Upper lobe of left lung (tissue), 4 donors: ENCODE measurements at regions not wholly inside any gene's neighbourhood (a gene's known extent, or its start where the extent isn't known, plus 50 kb on each side); places are given as distances from the start of the nearest gene placed in this dataset.

ENCODE experiments used
- EP300 ChIP-seq, 4 donors: sonication (generic); formaldehyde crosslinking; IDR thresholded peaks; one replicate each; pipeline ENCODE4 v1.5.1; 2017; ENCODE audit warnings: antibody characterized with exemption in 4 of 4, control low read depth in 2 of 4
- POLR2A ChIP-seq, 4 donors: fragments of 450-650 bp; IDR thresholded peaks; one replicate each; pipeline ENCODE4 v1.5.1; 2016 to 2017; ENCODE audit warnings: antibody characterized with exemption in 4 of 4, mild to moderate bottlenecking in 2 of 4

- TF ChIP-seq POLR2A (IDR thresholded peaks at IDR 0.05) (no peak), EP300 (IDR thresholded peaks at IDR 0.05) (no peak)
Observed at GRCh38 chr2:8335801-8336200, 346.1 kb upstream of the ID2 start.
